HepG2 (cell line): ENCODE measurements at regions not wholly inside any gene's neighbourhood (a gene's known extent, or its start where the extent isn't known, plus 50 kb on each side); places are given as distances from the start of the nearest gene placed in this dataset.

Experiments
- ATAC-seq: fragments of 200-7000 bp; cut with Tn5 transposase; 3 replicates; pipeline ENCODE4 v1.9.1; 2020; ENCODE audit warnings: mild to moderate bottlenecking, moderate library complexity
- BruUV-seq: library from RNA; stranded (reverse); fragments of 400-500 nt; replicated peaks from 2 replicates; lab custom pipeline; 2021; lab: Mats Ljungman, UMichigan
- CTCF ChIA-PET: fragments of 300-600 bp; formaldehyde crosslinking; extraction: SDS; loops from one replicate; lab custom pipeline; 2021; ENCODE audit warnings: low total read pairs, inconsistent platforms, low intra/inter-chr PET ratio; lab: Yijun Ruan, JAX
- POLR2A ChIA-PET: fragments of 350-600 bp; sonication (Branson Sonifier 250); formaldehyde crosslinking; loops from one replicate; lab custom pipeline; 2020; ENCODE audit warnings: antibody characterized with exemption, inconsistent platforms; lab: Yijun Ruan, JAX
- DNase-seq: peaks from one replicate; pipeline ENCODE4 v3.0.0-alpha.2; 2015; ENCODE audit warnings: low spot score
- FAIRE-seq: peaks from 3 replicates; lab custom pipeline; 2011; peaks lifted over from hg19 to GRCh38; lab: Jason Lieb, UNC
- H2AFZ ChIP-seq: one replicate; pipeline ENCODE4 v1.6.1; 2011; ENCODE audit warnings: low read length, inconsistent platforms
- H3K27ac ChIP-seq: fragments of 300-600 bp; 3 replicates; pipeline ENCODE4 v1.8.0; 2011; ENCODE audit warnings: mixed run types, mild to moderate bottlenecking, mixed read lengths, low read length, inconsistent platforms; ENCODE audit not compliant: insufficient read depth; ENCODE audit errors: extremely low read length
- H3K27me3 ChIP-seq, 2 experiments: fragments of 200-600 bp in 1 of 2; 2 replicates in 1 of 2; 3 replicates in 1 of 2; pipeline versions ENCODE4 v1.6.0 to v1.8.0; 2011; ENCODE audit warnings: low read length in 2 of 2, mild to moderate bottlenecking in 2 of 2, moderate library complexity in 2 of 2, inconsistent platforms in 1 of 2; ENCODE audit not compliant: insufficient read depth in 2 of 2, control insufficient read depth in 1 of 2
- H3K36me3 ChIP-seq, 2 experiments: fragments of 200-600 bp in 1 of 2; replicated peaks in 1 of 2; 2 replicates in 1 of 2; 3 replicates in 1 of 2; pipeline versions ENCODE4 v1.5.1 to v1.8.0; 2011; ENCODE audit warnings: low read length in 2 of 2, inconsistent platforms in 1 of 2; ENCODE audit not compliant: insufficient read depth in 2 of 2, control insufficient read depth in 1 of 2
- H3K4me1 ChIP-seq: 2 replicates; pipeline ENCODE4 v1.5.1; 2012; ENCODE audit warnings: low read length, inconsistent platforms; ENCODE audit not compliant: insufficient read depth
- H3K4me2 ChIP-seq: 2 replicates; pipeline ENCODE4 v1.6.0; 2011; ENCODE audit warnings: low read depth, low read length, inconsistent platforms
- H3K4me3 ChIP-seq, 3 experiments: fragments of 200-600 bp in 1 of 3; sonication (generic), shearing (Covaris generic) in 1 of 3; replicated peaks in 1 of 3; 2 replicates each; pipeline ENCODE4 v1.5.1; 2011 to 2016; ENCODE audit warnings: low read length in 3 of 3, inconsistent platforms in 2 of 3, low read depth in 2 of 3, mild to moderate bottlenecking in 2 of 3, control low read depth in 1 of 3, mixed read lengths in 1 of 3; ENCODE audit not compliant: insufficient read depth in 1 of 3
- H3K79me2 ChIP-seq: one replicate; pipeline ENCODE4 v1.6.1; 2011; ENCODE audit warnings: low read length, inconsistent platforms; ENCODE audit not compliant: insufficient read depth
- H3K9ac ChIP-seq: 2 replicates; pipeline ENCODE4 v1.6.0; 2011; ENCODE audit warnings: mild to moderate bottlenecking, low read depth, low read length, inconsistent platforms; ENCODE audit not compliant: insufficient read depth
- H3K9me3 ChIP-seq: 2 replicates; pipeline ENCODE4 v1.5.1; 2012; ENCODE audit warnings: mild to moderate bottlenecking, low read length
- H4K20me1 ChIP-seq: 2 replicates; pipeline ENCODE4 v1.6.0; 2011; ENCODE audit warnings: inconsistent platforms, mild to moderate bottlenecking, low read length, moderate library complexity; ENCODE audit not compliant: insufficient read depth
- ARHGAP35 ChIP-seq: sonication (generic); formaldehyde crosslinking; IDR thresholded peaks from 2 replicates; pipeline ENCODE4 v1.9.0; 2022; ENCODE audit warnings: mild to moderate bottlenecking, inconsistent platforms, moderate library complexity, missing genetic modification reagents, borderline replicate concordance
- ELF4 ChIP-seq: sonication (generic); formaldehyde crosslinking; IDR thresholded peaks from 2 replicates; pipeline ENCODE4 v1.5.0; 2020; ENCODE audit warnings: missing genetic modification reagents, mild to moderate bottlenecking, moderate library complexity, borderline replicate concordance
- EZH2 ChIP-seq: conservative IDR thresholded peaks from 2 replicates; pipeline ENCODE4 v1.6.1; 2012; ENCODE audit warnings: mild to moderate bottlenecking, low read depth, low read length, moderate library complexity
- GMEB1 ChIP-seq: sonication (generic); formaldehyde crosslinking; IDR thresholded peaks from 2 replicates; pipeline ENCODE4 v1.5.1; 2020; ENCODE audit warnings: missing genetic modification reagents, mild to moderate bottlenecking, borderline replicate concordance
- HNRNPL ChIP-seq: fragments of 200-400 bp; formaldehyde crosslinking; IDR thresholded peaks from 2 replicates; pipeline ENCODE4 v1.6.1; 2017; ENCODE audit warnings: mild to moderate bottlenecking, low read depth, low read length
- KIAA2018 ChIP-seq: sonication (generic); formaldehyde crosslinking; IDR thresholded peaks from 2 replicates; pipeline ENCODE4 v1.5.0; 2020; ENCODE audit warnings: mild to moderate bottlenecking, missing genetic modification reagents, borderline replicate concordance
- KLF6 ChIP-seq: IDR thresholded peaks from 2 replicates; pipeline ENCODE4 v1.8.0; 2016; ENCODE audit warnings: missing biosample characterization, missing genetic modification reagents
- NFYC ChIP-seq: IDR thresholded peaks from 2 replicates; pipeline ENCODE4 v1.6.1; 2016; ENCODE audit warnings: missing genetic modification reagents, missing compliant biosample characterization
- RXRA ChIP-seq: sonication (generic); formaldehyde crosslinking; IDR thresholded peaks from 2 replicates; pipeline ENCODE4 v1.5.1; 2020; ENCODE audit warnings: missing genetic modification reagents
- TAF1 ChIP-seq: sonication (generic); formaldehyde crosslinking; IDR thresholded peaks from 2 replicates; pipeline ENCODE4 v1.4.0; 2020; ENCODE audit warnings: missing genetic modification reagents
- ZFP36L1 ChIP-seq: sonication (generic); formaldehyde crosslinking; IDR thresholded peaks from 2 replicates; pipeline ENCODE4 v1.8.0; 2022; ENCODE audit warnings: mild to moderate bottlenecking, missing genetic modification reagents, moderate library complexity
- ZMYM2 ChIP-seq: sonication (generic); formaldehyde crosslinking; IDR thresholded peaks from 2 replicates; pipeline ENCODE4 v1.8.0; 2022; ENCODE audit warnings: mild to moderate bottlenecking, missing genetic modification reagents
- ZNF296 ChIP-seq: sonication (generic); formaldehyde crosslinking; conservative IDR thresholded peaks from 2 replicates; pipeline ENCODE4 v1.5.0; 2020; ENCODE audit warnings: mild to moderate bottlenecking, missing genetic modification reagents
- ZNF546 ChIP-seq: sonication (generic); formaldehyde crosslinking; conservative IDR thresholded peaks from 2 replicates; pipeline ENCODE4 v1.8.1; 2023; ENCODE audit warnings: mild to moderate bottlenecking, missing genetic modification reagents
- ZNF629 ChIP-seq: sonication (generic); formaldehyde crosslinking; conservative IDR thresholded peaks from 2 replicates; pipeline ENCODE4 v1.5.0; 2020; ENCODE audit warnings: missing genetic modification reagents
- WGBS: methylation state at CpG from one replicate; pipeline ENCODE4 v1.1.6; 2017; ENCODE audit warnings: low lambda C conversion rate; 5-methylcytosine and 5-hydroxymethylcytosine counted together
- in situ Hi-C: cut with HindIII; loops from 2 replicates; pipeline ENCODE4 v1.10.0; 2017; ENCODE audit warnings: low pct_unique_long_range_greater_than_20kb; ENCODE audit not compliant: extremely low pct_ligation_motif_present
- intact Hi-C: fragments of 100-400 bp; cut with micrococcal nuclease; formaldehyde crosslinking; loops from one replicate; pipeline ENCODE4 v1.10.0; 2022; ENCODE audit not compliant: unreplicated experiment

GRCh38 chr7:46153583-46153950 lies 232.5 kb upstream of the IGFBP3 start:
- no peaks in the 10 kb centered on the region for H3K9me3 ChIP-seq
- ChIA-PET CTCF (no interaction called here), POLR2A (interaction anchor here (1.2 to 2.6 kb wide), 4 partner anchors 63 to 272 kb away, joined by 3 to 11 read pairs (median 4); no protein-coding TSS in a partner anchor)
- intact Hi-C loops (loop anchor here (5.0 to 10.0 kb wide), 2 partner anchors 199 to 1021 kb away; no protein-coding TSS in a partner anchor), in situ Hi-C loops (no loop called here)
- ATAC-seq (no peak), DNase-seq (no peak), FAIRE-seq (peak; percentile 12)
- no peaks in the 10 kb centered on the region for H3K27me3 ChIP-seq
- no peak overlapping the region; a peak in 1 of 6 replicates for H3K4me3 ChIP-seq
- H3K9ac ChIP-seq = peak overlapping the region; percentile 60; the same call in 1 of the 2 replicates
- no peaks in the 10 kb centered on the region for H4K20me1 ChIP-seq
- peaks cover 69% of the 10 kb centered on the region for H3K4me1 ChIP-seq
- WGBS = 76% methylated on average over 1 of the region's 1 CpG
- no peaks in the 10 kb centered on the region for H3K36me3 ChIP-seq
- H3K79me2 ChIP-seq = no peaks in the 10 kb centered on the region
- BruUV-seq = no TSS peak
- no peak overlapping the region for H2AFZ ChIP-seq
- peak overlapping the region; percentile 72; the same call in 1 of the 2 replicates for H3K4me2 ChIP-seq
- peak overlapping the region; percentile 85 for H3K27ac ChIP-seq
- TF ChIP-seq ZNF546 (no peak), HNRNPL (no peak), KLF6 (CRISPR knock-in tag) (no peak), GMEB1 (CRISPR knock-in tag) (no peak), TAF1 (no peak), KIAA2018 (CRISPR knock-in tag) (no peak), ARHGAP35 (CRISPR knock-in tag) (no peak), ZFP36L1 (no peak), ZMYM2 (CRISPR knock-in tag) (no peak), ZNF629 (CRISPR knock-in tag) (no peak), ELF4 (no peak), RXRA (CRISPR knock-in tag) (no peak), NFYC (CRISPR knock-in tag) (no peak), EZH2 (no peak), ZNF296 (no peak)
